HG02870 (cell line): ENCODE measurements at regions not wholly inside any gene's neighbourhood (a gene's known extent, or its start where the extent isn't known, plus 50 kb on each side); places are given as distances from the start of the nearest gene placed in this dataset.

Source experiments
- ATAC-seq: cut with Tn5 transposase; IDR thresholded peaks from one replicate; pipeline ENCODE4 v1.9.1; 2021; ENCODE audit warnings: mild to moderate bottlenecking, moderate library complexity; ENCODE audit not compliant: unreplicated experiment

DNA sequence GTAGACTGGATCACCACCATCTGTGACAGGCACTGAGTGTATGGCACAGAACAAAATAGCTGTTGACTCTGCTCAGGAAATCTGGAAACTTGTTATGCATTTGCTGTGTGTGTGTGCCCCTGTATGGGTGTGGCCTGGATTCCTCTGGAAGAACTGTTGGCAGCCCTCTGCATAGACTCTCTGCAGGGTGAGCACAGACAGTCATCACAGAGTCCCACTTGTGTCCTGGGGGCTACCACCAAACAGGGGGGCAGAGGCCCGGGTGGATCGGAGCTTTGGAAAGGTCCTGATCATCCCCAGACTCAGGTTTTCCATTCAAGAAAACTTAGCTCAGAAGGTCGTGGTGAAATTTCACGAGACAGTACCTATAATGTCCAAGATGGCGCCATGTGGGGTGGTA is 258.6 kb downstream of the SOX11 start:
- ATAC-seq = no peak

- ATAC-seq = no peak
Measured at GRCh38 chr2:5951471-5951870, 259.3 kb downstream of the SOX11 start.

- no peak for ATAC-seq
Measured at GRCh38 chr2:5953525-5953924, 261.3 kb downstream of the SOX11 start.

DNA sequence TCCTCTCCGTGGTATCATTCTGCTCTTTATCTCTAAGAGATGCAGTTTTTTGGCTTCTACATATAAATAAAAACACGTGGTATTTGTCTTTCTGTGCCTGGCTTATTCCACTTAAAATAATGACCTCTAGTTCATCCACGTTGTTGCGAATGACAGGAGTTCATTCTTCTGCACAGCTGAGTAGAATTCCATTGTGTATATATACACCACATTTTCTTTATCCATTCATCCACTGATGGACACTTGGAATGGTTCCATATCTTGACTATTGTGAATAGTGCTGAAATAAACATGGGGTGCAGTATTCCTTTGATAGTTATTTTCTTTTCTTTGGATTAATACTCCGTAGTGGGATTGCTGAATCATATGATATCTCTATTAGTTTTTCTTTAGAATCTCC is 262.3 kb downstream of the SOX11 start:
- ATAC-seq = no peak

- ATAC-seq = no peak
Measured at GRCh38 chr2:5955921-5956320, 263.7 kb downstream of the SOX11 start.

DNA sequence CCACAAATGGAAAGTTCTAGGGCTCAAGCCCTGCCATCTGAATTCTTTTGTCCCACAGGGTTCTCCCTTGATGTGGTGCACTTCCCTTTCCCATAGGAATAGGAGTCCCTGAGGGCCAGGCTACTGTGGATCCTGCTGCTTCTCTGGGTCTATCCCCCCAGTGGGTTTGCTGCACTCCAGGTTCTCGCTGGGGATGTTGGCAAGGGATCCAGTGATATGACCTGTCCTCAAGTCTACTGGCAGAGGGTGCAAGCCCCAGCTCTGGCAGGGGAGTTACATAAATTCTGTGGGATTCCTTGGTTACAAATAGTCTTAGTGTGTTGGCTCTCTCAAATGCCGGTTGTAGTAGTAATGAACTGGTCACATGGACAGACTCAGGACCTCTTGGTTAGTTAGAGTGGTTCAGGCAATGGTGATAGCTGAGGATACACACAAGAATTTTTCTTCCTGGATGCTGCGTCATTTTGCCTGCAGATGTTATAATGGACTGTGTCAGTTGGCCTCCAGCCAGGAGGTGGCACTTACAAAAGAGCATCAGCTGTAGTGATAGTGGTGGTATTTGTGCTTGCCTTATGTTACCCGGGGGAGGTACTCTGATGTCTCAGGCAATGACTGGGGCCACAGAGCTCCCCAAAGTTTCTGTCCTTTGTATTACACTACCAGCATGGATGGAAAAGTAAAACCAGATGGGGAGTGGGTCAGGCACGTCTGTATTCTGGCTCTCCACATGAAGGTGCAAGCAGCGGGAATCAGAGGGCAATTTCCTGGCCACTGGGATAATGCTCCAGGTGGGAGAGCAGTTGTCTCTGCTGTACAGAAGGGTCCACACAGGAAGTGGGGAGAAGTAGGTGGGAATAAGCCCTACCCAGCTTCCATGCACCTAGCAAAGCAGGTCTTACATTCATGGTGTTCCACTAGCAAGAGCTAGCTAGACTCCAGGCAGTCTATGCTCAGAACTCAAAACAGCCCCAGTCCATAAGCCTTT is 267.9 kb downstream of the SOX11 start:
- no peak for ATAC-seq

GRCh38 chr2:5967506-5967905 is 275.3 kb downstream of the SOX11 start:
- ATAC-seq = no peak

DNA sequence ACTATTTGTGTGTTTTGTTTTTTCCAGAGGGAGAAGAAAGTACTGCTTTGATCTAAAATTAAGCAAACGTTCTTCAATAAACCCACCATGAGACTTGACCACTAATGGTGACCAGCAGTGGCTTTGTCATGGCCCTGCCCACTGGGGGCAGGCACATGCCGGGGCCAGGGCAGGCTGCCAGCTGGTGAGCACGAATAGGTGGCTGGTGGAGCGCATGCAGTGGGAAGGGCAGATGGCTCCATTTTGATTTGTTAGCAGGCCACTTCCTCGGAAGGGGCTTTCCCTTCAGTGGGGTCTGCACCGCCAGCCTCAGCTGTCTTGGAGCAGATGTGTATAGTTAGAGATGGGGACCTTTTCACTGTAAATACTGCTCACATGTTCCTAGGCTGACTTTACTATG is 277.1 kb downstream of the SOX11 start:
- no peak for ATAC-seq

DNA sequence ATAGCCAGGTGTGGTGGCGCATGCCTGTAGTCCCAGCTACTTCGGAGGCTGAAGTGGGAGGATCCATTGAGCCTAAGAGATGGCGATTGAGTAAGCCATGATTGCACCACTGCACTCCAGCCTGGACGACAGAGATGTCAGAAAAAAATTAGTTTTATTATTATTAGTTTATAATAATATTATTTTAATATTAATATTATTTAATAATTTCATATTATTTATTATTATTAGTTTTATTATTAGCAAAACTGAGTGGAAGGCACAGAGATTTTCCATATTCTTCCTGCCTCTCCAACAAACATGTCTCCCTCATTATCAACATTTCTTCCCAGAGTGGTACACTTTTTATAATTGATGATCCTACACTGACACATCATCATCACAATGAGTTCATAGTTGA is 278.2 kb downstream of the SOX11 start:
- ATAC-seq = no peak

DNA sequence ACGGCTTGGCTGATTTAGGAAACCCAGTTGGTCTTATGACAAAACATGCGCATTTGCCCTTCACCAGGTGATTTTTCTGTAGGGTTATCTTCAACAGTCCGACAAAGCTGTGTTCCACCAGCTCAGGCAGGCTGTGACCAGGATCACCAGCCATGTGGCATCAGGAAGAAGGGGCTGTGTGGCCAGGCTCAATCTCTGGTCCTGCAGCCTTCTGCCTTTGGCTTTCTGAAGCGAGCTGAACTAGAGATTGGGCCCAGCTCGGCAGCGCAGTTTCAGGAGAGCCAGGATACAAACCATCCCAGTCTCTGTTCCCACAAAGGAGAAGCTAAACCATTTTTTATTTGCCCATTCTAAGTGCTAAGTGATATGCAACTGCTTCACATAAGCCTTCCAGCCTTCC is 282.3 kb downstream of the SOX11 start:
- no peak for ATAC-seq

DNA sequence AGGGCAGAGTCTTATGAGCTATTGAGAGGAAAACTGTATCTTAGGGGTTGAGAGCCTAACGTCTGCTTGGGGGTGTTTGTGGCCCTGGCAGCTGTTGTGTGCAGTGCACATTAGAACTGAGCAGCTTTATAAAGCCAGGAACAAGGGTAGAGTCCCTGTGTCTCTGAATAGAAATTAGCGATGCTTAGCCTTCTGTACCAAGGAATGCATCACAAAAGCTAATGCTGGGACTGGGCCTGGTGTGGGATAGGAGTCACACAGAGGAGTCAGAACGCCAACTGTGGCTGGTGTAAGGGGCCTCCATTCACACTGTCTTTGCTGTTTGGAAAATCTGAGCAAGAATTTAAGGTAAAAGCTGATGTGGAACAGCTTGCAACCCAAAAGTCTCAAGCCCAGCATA is 283.2 kb downstream of the SOX11 start:
- ATAC-seq = no peak

DNA sequence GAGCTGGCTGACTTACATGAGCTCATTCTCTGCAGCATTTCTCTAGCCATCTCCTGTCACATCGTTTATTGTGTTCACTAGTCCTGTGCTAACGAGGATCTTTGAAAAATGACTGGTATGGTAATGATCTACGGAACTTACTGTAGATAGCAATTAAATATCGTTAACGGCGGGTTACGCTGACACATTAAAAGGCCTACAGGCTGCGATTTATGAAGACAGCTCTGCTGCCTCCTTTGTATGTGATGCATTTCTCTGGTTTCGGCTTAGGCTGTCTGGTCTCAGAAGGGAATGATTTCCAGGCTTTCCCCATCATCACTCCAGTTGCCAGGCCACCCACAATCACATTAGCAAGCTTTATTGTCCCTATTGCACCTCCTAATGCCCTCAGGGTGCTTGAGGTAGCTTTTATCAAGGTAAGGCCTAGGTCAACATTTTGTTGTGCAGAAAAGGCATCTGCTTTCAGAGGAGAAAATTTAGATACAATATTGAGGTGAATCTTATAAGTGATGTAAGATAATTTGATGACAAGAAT is 284.4 kb downstream of the SOX11 start:
- ATAC-seq = no peak

- ATAC-seq = no peak
Measured at GRCh38 chr2:5977477-5977876, 285.3 kb downstream of the SOX11 start.

- ATAC-seq = no peak
Measured at GRCh38 chr2:5978131-5978751, 286.1 kb downstream of the SOX11 start.

- ATAC-seq = no peak
Measured at GRCh38 chr2:5980450-5981190, 288.4 kb downstream of the SOX11 start.

- no peak for ATAC-seq
Measured at GRCh38 chr2:5982193-5982902, 290.2 kb downstream of the SOX11 start.

GRCh38 chr2:5982903-5983265 is 290.7 kb downstream of the SOX11 start:
- ATAC-seq = no peak

- ATAC-seq = no peak
Measured at GRCh38 chr2:5983511-5984272, 291.5 kb downstream of the SOX11 start.

DNA sequence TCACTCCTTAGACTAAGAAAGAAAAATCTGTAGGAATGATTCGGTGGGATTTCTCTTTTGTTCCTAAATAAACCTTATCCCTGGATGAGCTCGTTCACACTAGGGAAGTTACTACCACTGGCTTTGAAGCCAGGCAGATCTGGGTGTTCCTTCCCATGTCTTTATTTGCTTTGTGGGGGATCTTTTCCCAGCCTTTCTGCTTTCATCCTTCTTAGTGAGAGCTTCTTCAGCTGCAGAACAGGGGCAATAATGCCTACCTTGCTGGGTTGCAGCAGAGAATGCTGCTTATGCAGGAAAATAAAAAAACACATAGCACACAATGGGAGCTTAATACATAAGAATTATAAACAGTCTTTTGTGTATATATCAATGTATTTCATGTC is 292.1 kb downstream of the SOX11 start:
- no peak for ATAC-seq

GRCh38 chr2:5984946-5985345 is 292.8 kb downstream of the SOX11 start:
- ATAC-seq = no peak
